DMS79 treated with DMSO at 0.1 percent for 48 hours (cell line): ENCODE measurements at regions not wholly inside any gene's neighbourhood (a gene's known extent, or its start where the extent isn't known, plus 50 kb on each side); places are given as distances from the start of the nearest gene placed in this dataset.
"Not testable (repeated sequence)": the region's sequence is repeated elsewhere in the genome, so short reads cannot be mapped to it uniquely, and the experiment has no call there.

Experiments
- DNase-seq: peaks from one replicate; lab custom pipeline; 2025; lab: John Stamatoyannopoulos, UW

GRCh38 chr14:84323450-84323849 is 1206.5 kb upstream of the FLRT2 start:
- DNase-seq: no peak

DNA sequence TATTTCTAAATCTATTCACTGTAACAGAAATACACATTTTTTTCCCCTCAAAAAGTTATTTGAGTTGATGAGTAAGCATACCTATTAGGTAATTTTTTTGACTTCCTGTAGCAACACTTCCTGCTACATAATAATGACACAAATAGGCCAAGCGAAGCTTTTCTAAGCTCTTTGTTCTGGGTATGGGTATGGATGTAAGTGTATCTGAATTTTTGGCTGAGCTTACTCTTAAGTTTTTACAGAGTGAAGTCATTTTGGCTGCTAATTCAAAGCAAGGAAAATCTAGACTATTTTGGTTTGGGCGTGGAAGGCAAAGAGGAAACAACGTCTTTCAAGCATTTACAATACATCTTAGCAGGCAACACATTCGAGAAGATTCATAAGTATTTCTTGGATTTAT is 1206.0 kb upstream of the FLRT2 start:
- DNase-seq: no peak

GRCh38 chr14:84336433-84336832 is 1193.5 kb upstream of the FLRT2 start:
- DNase-seq: no peak

DNA sequence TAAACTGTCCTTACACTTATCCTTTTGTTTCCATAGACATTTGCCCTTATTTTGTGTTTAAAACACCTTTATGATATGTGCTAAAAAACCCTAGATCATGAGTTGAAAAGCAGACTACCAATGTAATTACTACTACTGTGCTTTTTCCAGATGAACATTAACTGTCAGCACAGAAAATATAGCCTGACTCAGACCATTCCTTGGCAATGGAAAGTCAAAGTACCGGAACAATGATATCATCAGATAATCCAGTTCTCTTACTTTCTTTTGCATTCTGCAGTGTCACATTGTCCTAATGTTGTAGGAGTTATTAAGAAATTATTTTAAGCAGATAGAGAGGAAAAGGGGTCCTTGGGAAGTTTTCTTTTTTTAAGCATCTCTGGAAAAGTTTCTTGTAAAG is 1189.0 kb upstream of the FLRT2 start:
- DNase-seq: no peak

GRCh38 chr14:84341867-84342266 is 1188.1 kb upstream of the FLRT2 start:
- not testable (repeated sequence) for DNase-seq

GRCh38 chr14:84343656-84344055 is 1186.3 kb upstream of the FLRT2 start:
- peak; percentile 98 for DNase-seq

DNA sequence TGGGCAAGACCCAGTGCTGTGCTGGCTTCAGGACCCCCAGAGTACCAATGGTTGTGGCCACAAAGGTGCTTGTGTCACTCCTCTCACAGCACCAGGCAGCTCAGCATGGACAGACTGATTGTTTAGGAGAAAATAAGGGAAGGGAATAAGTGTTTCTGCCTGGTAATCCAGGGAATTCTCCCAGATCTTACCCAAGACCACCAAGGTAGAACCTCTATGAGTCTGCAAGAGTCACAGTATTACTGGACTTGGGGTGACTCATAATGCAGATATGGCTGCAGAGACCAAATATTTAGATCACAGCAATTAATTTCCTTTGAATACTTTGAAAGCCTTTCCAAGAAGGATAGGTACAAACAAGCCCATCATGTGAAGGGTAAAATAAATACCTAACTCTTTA is 1178.3 kb upstream of the FLRT2 start:
- DNase-seq: no peak

DNA sequence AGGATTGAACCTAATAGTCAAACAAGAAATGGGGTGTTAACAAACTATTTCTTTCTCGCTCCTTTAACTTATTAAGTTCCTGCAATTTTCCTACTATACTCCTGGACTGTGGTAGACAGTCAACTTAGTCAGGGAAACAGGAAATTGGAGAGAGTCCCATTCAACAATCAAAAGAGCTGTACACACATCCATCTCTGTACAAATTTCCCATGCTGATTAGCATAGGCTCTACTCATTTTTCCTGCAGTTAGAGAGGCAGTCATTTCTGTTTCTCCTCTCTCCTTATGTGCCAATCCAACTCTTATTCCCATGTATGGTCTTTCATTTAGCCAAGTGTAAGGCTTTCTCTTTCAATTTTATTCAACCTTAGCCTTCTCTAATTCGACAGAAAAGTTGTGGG is 1168.5 kb upstream of the FLRT2 start:
- no peak for DNase-seq

GRCh38 chr14:84375235-84375634 is 1154.7 kb upstream of the FLRT2 start:
- DNase-seq: no peak

DNA sequence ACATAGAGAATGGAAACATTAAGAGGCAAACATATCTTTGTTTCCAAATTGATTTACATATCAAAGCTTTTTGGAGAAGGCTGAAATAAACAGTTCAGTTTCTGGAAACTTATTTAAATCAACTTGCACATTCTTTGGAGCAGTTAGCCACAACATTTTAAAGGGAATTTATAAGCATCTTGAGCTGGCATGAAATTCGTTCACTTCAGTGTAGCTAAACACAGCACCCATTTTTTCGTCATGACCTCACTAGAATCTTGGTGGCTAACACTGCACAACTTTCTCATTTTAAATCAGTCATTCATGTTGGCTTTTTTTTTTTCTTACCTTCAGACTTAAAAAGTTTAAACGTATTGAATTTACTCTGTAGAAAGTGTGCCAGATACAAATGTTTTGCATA is 1139.9 kb upstream of the FLRT2 start:
- DNase-seq: no peak

DNA sequence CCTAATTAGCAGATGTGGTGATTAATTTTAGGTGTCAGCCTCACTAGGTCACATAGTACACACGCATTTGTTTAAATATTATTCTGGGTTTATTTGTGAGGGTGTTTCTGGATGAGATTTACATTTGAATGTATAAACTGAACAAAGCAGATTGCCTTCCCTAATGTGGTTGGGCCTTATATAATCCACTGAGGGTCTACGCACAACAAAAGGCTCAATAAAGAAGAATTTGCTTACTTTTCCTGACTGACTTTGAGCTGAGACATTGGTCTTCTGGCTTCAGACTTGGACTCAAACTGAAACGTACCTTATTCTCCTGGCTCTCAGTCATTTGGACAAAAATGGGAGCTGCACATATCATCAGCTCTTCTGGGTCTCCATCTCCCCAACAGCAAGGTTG is 1132.3 kb upstream of the FLRT2 start:
- DNase-seq: no peak

DNA sequence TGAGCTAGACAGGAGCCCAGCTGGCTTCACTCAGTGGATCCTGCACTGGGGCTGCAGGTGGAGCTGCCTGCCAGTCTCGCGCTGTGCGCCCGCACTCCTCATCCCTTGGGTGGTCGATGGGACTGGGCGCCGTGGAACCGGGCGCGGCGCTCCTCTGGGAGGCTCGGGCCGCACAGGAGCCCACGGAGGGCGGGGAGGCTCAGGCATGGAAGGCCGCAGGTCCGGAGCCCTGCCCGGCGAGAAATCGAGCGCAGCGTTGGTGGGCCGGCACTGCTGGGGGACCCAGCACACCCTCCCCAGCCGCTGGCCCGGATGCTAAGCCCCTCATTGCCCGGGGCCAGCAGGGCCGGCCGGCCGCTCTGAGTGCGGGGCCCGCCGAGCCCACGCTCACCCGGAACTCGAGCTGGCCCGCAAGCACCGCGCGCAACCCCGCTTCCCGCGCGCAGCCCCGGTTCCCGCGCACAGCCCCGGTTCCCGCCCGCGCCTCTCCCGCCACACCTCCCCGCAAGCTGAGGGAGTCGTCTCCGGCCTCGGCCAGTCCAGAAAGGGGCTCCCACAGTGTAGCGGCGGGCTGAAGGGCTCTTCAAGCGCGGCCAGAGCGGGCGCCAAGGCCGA is 1130.5 kb upstream of the FLRT2 start:
- DNase-seq: no peak

DNA sequence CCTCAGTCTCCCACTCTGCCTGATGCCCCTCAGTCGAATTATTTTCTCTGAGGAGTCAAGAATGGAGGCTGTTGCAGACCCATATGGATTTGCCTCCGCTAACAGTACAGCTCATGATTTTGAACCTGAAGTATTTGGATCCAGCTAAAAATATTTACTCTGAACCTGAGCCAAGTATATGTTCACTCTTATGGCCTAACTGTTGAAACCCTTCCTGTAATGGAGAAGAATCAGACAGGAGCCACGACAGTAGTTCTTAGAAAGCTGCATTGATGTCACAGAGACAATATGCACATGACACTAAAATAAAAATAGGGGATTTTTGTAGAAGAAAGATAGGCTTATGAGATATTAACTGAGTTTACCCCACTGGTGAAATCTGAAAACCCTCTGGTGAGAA is 1128.3 kb upstream of the FLRT2 start:
- DNase-seq: no peak

- peak; percentile 44 for DNase-seq
Observed at GRCh38 chr14:84403585-84403984, 1126.4 kb upstream of the FLRT2 start.

GRCh38 chr14:84404246-84404645 is 1125.7 kb upstream of the FLRT2 start:
- no peak for DNase-seq

DNA sequence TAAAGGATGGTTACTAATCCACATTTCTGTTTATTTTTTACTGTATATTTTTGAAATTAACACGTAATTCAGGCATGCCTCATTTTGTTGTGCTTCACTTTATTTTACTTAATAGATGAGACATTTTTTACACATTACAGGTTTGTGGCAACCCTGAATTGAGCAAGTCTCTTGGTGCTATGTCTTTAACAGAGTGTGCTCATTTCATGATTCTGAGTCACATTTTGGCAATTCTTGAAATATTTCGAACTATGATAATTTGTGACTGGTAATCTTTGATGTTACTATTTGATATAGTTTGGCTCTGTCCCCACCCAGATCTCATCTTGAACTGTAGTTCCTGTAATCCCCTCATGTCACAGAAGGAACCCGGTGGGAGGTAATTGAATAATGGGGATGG is 1120.5 kb upstream of the FLRT2 start:
- no peak for DNase-seq

GRCh38 chr14:84410344-84410743 is 1119.6 kb upstream of the FLRT2 start:
- DNase-seq: no peak

GRCh38 chr14:84420221-84420620 is 1109.7 kb upstream of the FLRT2 start:
- DNase-seq: no peak

- no peak for DNase-seq
Observed at GRCh38 chr14:84421621-84422020, 1108.3 kb upstream of the FLRT2 start.

DNA sequence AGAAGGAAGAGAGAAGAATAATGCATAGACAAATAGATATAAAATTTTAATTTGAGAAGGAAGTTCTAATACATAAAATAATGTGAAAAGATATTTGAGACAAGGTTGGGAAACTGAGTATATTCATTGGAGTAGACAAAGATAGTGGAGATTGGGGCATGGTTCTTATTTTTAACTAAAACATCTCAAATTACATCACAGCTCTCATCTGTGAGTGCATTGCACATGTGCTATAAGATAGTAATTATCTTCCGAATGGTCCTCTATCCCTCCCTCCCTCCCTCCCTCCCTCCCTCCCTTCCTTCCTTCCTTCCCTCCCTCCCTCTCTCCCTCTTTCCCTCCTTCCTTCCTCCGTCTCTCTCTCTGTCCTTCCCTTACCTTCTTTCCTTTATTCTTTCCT is 1104.0 kb upstream of the FLRT2 start:
- DNase-seq: no peak

DNA sequence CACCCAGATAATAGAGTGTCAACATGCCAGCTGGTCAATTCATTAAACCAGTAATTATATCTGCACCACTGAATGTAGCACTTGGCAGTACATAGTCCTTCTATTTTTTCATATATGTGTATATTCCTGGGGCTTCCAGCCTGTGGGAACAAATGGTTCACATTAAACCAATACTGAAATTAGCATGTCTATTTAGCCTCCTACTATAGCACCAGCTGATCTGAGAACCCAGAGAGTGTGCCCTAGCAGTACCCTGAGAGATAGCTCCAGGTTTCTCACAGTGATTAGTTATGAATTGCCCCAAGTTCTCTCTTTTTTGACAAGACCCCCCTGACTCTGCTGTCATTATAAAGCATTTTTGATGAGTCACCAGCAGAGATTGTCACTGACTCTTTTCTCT is 1097.3 kb upstream of the FLRT2 start:
- no peak for DNase-seq

DNA sequence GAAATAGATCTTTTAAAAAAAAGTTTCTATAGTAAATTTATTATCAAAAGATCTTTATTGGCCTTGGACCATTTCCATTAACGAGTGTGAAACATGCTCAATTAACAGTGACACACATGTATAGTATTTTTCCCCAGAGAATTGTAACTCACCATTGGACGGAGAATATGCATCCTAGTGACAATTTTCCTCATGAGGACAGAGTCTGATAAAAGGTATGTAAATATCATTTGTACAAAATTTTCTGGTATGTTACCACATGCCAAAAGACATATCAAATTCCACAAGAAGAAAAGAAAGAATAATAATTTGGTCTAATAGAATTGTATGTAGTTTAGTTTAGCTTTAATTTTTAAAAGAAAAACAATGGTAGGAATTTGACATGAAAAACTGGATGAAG is 1096.0 kb upstream of the FLRT2 start:
- no peak for DNase-seq

DNA sequence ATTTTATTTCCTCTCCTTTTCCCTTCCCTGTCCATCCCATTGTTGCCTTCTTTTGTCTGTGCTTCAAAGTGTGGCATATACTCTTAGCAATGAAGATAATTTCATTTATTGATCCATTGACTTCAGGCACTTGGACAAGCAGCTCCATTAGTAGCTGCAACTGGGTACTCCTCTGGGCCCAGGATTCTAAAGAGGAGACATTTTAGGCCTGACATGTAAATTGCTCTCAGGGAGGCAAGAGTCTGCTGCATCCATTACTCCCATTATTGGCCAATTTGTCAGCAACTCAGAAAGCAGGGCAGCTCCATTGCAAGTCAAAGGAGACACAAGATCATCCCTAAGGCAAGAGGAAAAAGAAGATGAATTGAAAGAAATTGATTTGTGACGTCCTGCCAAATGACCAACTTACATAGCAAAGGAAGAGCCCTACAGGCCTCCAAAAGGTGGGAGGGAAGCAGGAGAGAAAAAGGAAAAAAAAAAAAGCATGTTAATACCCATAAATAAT is 1094.1 kb upstream of the FLRT2 start:
- no peak for DNase-seq

DNA sequence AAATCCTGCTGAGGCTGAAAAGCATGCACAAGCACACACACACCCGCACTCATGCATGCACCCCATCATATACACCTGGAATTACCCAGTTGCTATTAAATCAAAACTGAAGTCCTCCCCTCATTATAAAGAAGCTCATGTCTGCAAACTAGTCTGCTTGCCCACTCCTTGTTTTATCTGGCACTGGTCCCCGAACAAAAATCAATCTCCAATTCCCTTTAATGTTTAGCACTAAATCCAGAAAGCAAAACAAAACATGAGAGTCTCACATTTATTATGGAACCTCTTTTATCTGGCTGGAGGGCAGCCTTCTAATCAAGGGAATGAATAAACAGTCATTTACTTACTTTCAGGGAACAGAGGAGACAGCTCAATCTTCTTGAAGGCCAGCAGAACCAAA is 1093.4 kb upstream of the FLRT2 start:
- no peak for DNase-seq

DNA sequence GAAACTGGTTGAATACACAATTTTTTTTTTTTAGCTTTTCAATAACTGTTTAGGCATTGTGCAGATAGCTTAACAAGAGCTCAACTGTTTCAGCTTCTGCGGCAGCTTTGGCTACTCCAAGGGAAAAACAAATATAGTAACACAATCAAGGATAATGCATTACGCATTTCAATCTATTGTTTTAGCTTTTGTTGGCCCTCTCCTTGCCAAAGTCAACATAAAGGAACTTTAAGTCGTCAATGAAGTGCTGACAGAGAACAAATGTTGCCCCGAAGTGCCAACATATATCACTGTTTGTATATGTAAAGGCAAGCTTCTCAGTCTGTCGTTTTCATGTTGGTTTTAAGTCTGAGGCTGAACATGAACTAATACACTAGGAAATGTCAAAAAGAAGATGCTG is 1087.4 kb upstream of the FLRT2 start:
- no peak for DNase-seq
